HCT116 (cell line): ENCODE measurements at regions not wholly inside any gene's neighbourhood (a gene's known extent, or its start where the extent isn't known, plus 50 kb on each side); places are given as distances from the start of the nearest gene placed in this dataset.
"Not testable (repeated sequence)": the region's sequence is repeated elsewhere in the genome, so short reads cannot be mapped to it uniquely, and the experiment has no call there.

Experiments
- ATAC-seq: fragments of 200-7000 bp; cut with Tn5 transposase; 2 replicates; pipeline ENCODE4 v1.9.1; 2020; ENCODE audit warnings: mild to moderate bottlenecking, moderate library complexity
- BruUV-seq: library from RNA; stranded (reverse); fragments of 400-500 nt; replicated peaks from 2 replicates; lab custom pipeline; 2021; lab: Mats Ljungman, UMichigan
- CTCF ChIA-PET: fragments of 300-600 bp; sonication (Branson Sonifier 250); formaldehyde crosslinking; loops from one replicate; lab custom pipeline; 2021; ENCODE audit warnings: antibody characterized with exemption; lab: Charles Lee
- POLR2A ChIA-PET: fragments of 300-600, 350-600 bp; sonication (Branson Sonifier 250); formaldehyde crosslinking; loops from one replicate; lab custom pipeline; 2021; ENCODE audit warnings: antibody characterized with exemption; lab: Charles Lee
- RAD21 ChIA-PET, 2 experiments: fragments of 300-600 bp; sonication (Branson Sonifier 250); formaldehyde crosslinking; loops; one replicate each; lab custom pipeline; 2023; ENCODE audit warnings: low total read pairs in 2 of 2; ENCODE audit not compliant: uncharacterized antibody in 2 of 2, unreplicated experiment in 2 of 2, low non-redundant PET in 1 of 2; lab: Charles Lee
- DNase-seq: peaks from one replicate; pipeline ENCODE4 v3.0.0-alpha.2; 2010; ENCODE audit warnings: low read depth, low spot score
- H2AFZ ChIP-seq: fragments of 200-600 bp; shearing (Covaris generic), sonication (generic); 2 replicates; pipeline ENCODE4 v1.6.1; 2017; ENCODE audit warnings: low read depth, mixed run types, mixed read lengths, antibody characterized with exemption, low read length; ENCODE audit not compliant: poor library complexity, severe bottlenecking
- H3K27ac ChIP-seq: 2 replicates; pipeline ENCODE4 v1.5.1; 2012; ENCODE audit warnings: low read depth, low read length
- H3K27me3 ChIP-seq: fragments of 200-600 bp; sonication (generic); 2 replicates; pipeline ENCODE4 v1.6.1; 2016; ENCODE audit warnings: mixed run types, low read length, mixed read lengths; ENCODE audit not compliant: insufficient read depth
- H3K36me3 ChIP-seq, 2 experiments: fragments of 200-500 bp in 1 of 2; fragments of 200-600 bp in 1 of 2; sonication (Bioruptor generic) in 1 of 2; sonication (generic) in 1 of 2; 2 replicates each; pipeline versions ENCODE4 v1.5.1 to v1.6.1; 2014 to 2016; ENCODE audit warnings: low read length in 2 of 2, inconsistent platforms in 1 of 2, mixed read lengths in 1 of 2, mixed run types in 1 of 2; ENCODE audit not compliant: insufficient read depth in 2 of 2, control insufficient read depth in 1 of 2
- H3K4me1 ChIP-seq, 2 experiments: fragments of 200-600 bp in 1 of 2; sonication (generic) in 1 of 2; 2 replicates each; pipeline versions ENCODE4 v1.5.1 to v1.6.1; 2012 to 2017; ENCODE audit warnings: low read length in 2 of 2, inconsistent platforms in 1 of 2, mild to moderate bottlenecking in 1 of 2, mixed read lengths in 1 of 2, mixed run types in 1 of 2, moderate library complexity in 1 of 2; ENCODE audit not compliant: insufficient read depth in 2 of 2, control insufficient read depth in 1 of 2
- H3K4me2 ChIP-seq: fragments of 200-600 bp; sonication (generic); 2 replicates; pipeline ENCODE4 v1.6.1; 2017; ENCODE audit warnings: mixed run types, low read length, mixed read lengths
- H3K4me3 ChIP-seq, 2 experiments: fragments of 200-600 bp in 1 of 2; sonication (generic) in 1 of 2; replicated peaks in 1 of 2; 2 replicates each; pipeline ENCODE4 v1.5.1; 2011 to 2016; ENCODE audit warnings: low read length in 2 of 2, control low read depth in 1 of 2, low read depth in 1 of 2, mild to moderate bottlenecking in 1 of 2, mixed read lengths in 1 of 2, mixed run types in 1 of 2
- H3K79me2 ChIP-seq: fragments of 200-600 bp; sonication (generic); 2 replicates; pipeline ENCODE4 v1.6.1; 2017; ENCODE audit warnings: mild to moderate bottlenecking, mixed run types, low read length, moderate library complexity, mixed read lengths; ENCODE audit not compliant: insufficient read depth
- H3K9ac ChIP-seq: fragments of 200-600 bp; sonication (generic); 2 replicates; pipeline ENCODE4 v1.6.1; 2016; ENCODE audit warnings: low read length, mixed read lengths
- H3K9me2 ChIP-seq: fragments of 200-600 bp; sonication (generic), shearing (Covaris generic); 2 replicates; pipeline ENCODE4 v1.6.1; 2017; ENCODE audit warnings: mixed run types, mild to moderate bottlenecking, moderate library complexity; ENCODE audit not compliant: insufficient read depth
- H3K9me3 ChIP-seq, 2 experiments: fragments of 200-500 bp in 1 of 2; fragments of 200-600 bp in 1 of 2; sonication (Bioruptor generic) in 1 of 2; sonication (generic) in 1 of 2; 2 replicates each; pipeline ENCODE4 v1.6.1; 2014 to 2017; ENCODE audit warnings: low read length in 2 of 2, mixed read lengths in 2 of 2, inconsistent platforms in 1 of 2, low read depth in 1 of 2, mild to moderate bottlenecking in 1 of 2, mixed run types in 1 of 2, moderate library complexity in 1 of 2; ENCODE audit not compliant: control insufficient read depth in 1 of 2, insufficient read depth in 1 of 2
- H4K20me1 ChIP-seq: fragments of 200-600 bp; sonication (generic), shearing (Covaris generic); 2 replicates; pipeline ENCODE4 v1.6.1; 2017; ENCODE audit warnings: mixed run types, mild to moderate bottlenecking, moderate library complexity; ENCODE audit not compliant: insufficient read depth
- CBX3 ChIP-seq: IDR thresholded peaks from 2 replicates; pipeline ENCODE4 v1.6.1; 2012; ENCODE audit warnings: low read depth
- EGR1 ChIP-seq: IDR thresholded peaks from 2 replicates; pipeline ENCODE4 v1.6.1; 2012; ENCODE audit warnings: low read depth
- ELF1 ChIP-seq: IDR thresholded peaks from 2 replicates; pipeline ENCODE4 v1.6.1; 2012; ENCODE audit warnings: low read depth, borderline replicate concordance
- EZH2phosphoT487 ChIP-seq: fragments of 200-600 bp; IDR thresholded peaks from 2 replicates; pipeline ENCODE4 v1.6.1; 2018; ENCODE audit warnings: antibody characterized with exemption, borderline replicate concordance
- POLR2AphosphoS5 ChIP-seq: IDR thresholded peaks from 2 replicates; pipeline ENCODE4 v1.6.1; 2011; ENCODE audit warnings: mild to moderate bottlenecking, low read depth, low read length, moderate library complexity
- SIN3A ChIP-seq: IDR thresholded peaks from 2 replicates; pipeline ENCODE4 v1.6.1; 2012; ENCODE audit warnings: low read depth
- SP1 ChIP-seq: IDR thresholded peaks from 2 replicates; pipeline ENCODE4 v1.6.1; 2012; ENCODE audit warnings: low read depth
- SRF ChIP-seq: IDR thresholded peaks from 2 replicates; pipeline ENCODE4 v1.6.1; 2012; ENCODE audit warnings: low read depth
- TCF7L2 ChIP-seq: IDR thresholded peaks from 2 replicates; pipeline ENCODE4 v1.7.0; 2011; ENCODE audit warnings: borderline replicate concordance, inconsistent platforms; ENCODE audit not compliant: insufficient read depth, insufficient read length; ENCODE audit errors: extremely low read depth
- ZFX ChIP-seq: fragments of 450-650 bp; IDR thresholded peaks from 2 replicates; pipeline ENCODE4 v1.6.1; 2017
- ZNF274 ChIP-seq: fragments of 200-500 bp; sonication (Bioruptor generic); IDR thresholded peaks from 2 replicates; pipeline ENCODE4 v1.6.1; 2014; ENCODE audit warnings: mild to moderate bottlenecking, low read depth, low read length, inconsistent platforms
- intact Hi-C: fragments of 100-400 bp; cut with micrococcal nuclease; formaldehyde crosslinking; loops from 2 replicates; pipeline ENCODE4 v1.10.0; 2022
- TF ChIP-seq, protein P1 (sequence below): IDR thresholded peaks from 2 replicates; pipeline ENCODE4 v1.6.1; 2011; ENCODE audit warnings: mild to moderate bottlenecking, low read length, moderate library complexity; ENCODE audit not compliant: insufficient replicate concordance; ENCODE audit errors: extremely low read depth
- TF ChIP-seq, protein P2 (sequence below): IDR thresholded peaks from 2 replicates; pipeline ENCODE4 v1.6.1; 2012; ENCODE audit warnings: low read depth

- intact Hi-C loops, result no loop called here
- Histone ChIP-seq H3K4me1 (no peaks in the 10 kb centered on the region), H4K20me1 (no peaks in the 10 kb centered on the region), H3K9me2 (no peaks in the 10 kb centered on the region), H3K27ac (no peak overlapping the region), H3K4me3 (no peak overlapping the region), H3K4me2 (no peak overlapping the region), H3K79me2 (no peaks in the 10 kb centered on the region), H3K9me3 (no peaks in the 10 kb centered on the region), H2AFZ (no peak overlapping the region), H3K27me3 (no peaks in the 10 kb centered on the region), H3K9ac (no peak overlapping the region), H3K36me3 (no peaks in the 10 kb centered on the region)
- CTCF ChIA-PET, result no interaction called here
- RAD21 ChIA-PET, result no interaction called here
- no peak for TF ChIP-seq POLR2AphosphoS5
- no peak for TF ChIP-seq TCF7L2
- TF ChIP-seq EGR1, result no peak
- no peak for TF ChIP-seq ZNF274
- TF ChIP-seq SRF, result no peak
- no peak for TF ChIP-seq CBX3
- TF ChIP-seq, protein P1, sequence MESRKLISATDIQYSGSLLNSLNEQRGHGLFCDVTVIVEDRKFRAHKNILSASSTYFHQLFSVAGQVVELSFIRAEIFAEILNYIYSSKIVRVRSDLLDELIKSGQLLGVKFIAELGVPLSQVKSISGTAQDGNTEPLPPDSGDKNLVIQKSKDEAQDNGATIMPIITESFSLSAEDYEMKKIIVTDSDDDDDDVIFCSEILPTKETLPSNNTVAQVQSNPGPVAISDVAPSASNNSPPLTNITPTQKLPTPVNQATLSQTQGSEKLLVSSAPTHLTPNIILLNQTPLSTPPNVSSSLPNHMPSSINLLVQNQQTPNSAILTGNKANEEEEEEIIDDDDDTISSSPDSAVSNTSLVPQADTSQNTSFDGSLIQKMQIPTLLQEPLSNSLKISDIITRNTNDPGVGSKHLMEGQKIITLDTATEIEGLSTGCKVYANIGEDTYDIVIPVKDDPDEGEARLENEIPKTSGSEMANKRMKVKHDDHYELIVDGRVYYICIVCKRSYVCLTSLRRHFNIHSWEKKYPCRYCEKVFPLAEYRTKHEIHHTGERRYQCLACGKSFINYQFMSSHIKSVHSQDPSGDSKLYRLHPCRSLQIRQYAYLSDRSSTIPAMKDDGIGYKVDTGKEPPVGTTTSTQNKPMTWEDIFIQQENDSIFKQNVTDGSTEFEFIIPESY, result no peak
- no peak for TF ChIP-seq SP1
- TF ChIP-seq, protein P2, sequence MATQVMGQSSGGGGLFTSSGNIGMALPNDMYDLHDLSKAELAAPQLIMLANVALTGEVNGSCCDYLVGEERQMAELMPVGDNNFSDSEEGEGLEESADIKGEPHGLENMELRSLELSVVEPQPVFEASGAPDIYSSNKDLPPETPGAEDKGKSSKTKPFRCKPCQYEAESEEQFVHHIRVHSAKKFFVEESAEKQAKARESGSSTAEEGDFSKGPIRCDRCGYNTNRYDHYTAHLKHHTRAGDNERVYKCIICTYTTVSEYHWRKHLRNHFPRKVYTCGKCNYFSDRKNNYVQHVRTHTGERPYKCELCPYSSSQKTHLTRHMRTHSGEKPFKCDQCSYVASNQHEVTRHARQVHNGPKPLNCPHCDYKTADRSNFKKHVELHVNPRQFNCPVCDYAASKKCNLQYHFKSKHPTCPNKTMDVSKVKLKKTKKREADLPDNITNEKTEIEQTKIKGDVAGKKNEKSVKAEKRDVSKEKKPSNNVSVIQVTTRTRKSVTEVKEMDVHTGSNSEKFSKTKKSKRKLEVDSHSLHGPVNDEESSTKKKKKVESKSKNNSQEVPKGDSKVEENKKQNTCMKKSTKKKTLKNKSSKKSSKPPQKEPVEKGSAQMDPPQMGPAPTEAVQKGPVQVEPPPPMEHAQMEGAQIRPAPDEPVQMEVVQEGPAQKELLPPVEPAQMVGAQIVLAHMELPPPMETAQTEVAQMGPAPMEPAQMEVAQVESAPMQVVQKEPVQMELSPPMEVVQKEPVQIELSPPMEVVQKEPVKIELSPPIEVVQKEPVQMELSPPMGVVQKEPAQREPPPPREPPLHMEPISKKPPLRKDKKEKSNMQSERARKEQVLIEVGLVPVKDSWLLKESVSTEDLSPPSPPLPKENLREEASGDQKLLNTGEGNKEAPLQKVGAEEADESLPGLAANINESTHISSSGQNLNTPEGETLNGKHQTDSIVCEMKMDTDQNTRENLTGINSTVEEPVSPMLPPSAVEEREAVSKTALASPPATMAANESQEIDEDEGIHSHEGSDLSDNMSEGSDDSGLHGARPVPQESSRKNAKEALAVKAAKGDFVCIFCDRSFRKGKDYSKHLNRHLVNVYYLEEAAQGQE, result no peak
- no peak for TF ChIP-seq EZH2phosphoT487
- no peak for TF ChIP-seq ELF1
- TF ChIP-seq SIN3A, result no peak
- no peak for TF ChIP-seq ZFX
- ATAC-seq (no peak), DNase-seq (no peak)
- BruUV-seq, result no TSS peak
- POLR2A ChIA-PET, result no interaction called here
Observed at GRCh38 chr2:161488879-161489278, 72.8 kb downstream of the TBR1 start.

DNA sequence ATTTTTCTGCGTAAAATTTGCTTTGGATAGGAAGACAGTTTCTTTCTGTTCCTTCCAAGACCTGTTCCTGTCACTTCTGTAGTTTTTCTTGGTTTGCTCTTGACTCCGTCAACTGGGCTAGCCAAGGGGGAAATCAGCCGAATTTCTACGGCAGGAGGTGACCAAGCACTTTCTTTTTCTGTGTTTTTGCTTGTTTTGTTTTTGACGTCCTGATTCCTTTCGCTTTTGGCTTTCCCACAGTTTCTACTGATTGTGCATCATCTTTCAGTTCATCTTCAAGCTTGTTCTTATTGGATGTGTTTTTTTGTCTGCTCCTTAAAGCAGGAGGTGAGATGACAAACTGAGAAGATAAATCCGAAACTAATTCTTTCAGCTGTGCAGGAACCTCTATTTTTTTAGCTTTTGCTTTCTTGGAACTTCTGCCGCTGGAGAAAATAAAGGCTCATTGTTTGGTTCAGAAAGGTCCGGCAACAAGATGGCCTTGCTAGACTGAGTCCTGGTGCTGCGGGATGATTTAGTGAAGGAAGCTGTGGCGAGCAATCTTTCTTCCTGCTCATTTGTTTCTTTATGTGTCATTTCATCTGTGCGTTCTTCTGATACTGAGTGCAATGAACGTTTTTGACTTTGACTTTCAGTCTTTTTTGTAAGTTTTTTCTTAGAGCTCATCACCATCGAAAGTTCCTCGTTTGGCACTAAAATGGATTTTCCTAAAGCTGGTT, 85.0 kb downstream of the TBR1 start:
- H2AFZ ChIP-seq, H3K9me2 ChIP-seq, H3K4me1 ChIP-seq, intact Hi-C loops, CTCF ChIA-PET, H3K9me3 ChIP-seq, H3K79me2 ChIP-seq, H3K9ac ChIP-seq, H4K20me1 ChIP-seq, RAD21 ChIA-PET, H3K27ac ChIP-seq, ATAC-seq, POLR2A ChIA-PET, H3K4me3 ChIP-seq, BruUV-seq, DNase-seq, H3K4me2 ChIP-seq, H3K27me3 ChIP-seq, H3K36me3 ChIP-seq: not testable (repeated sequence)
